Small intestine (tissue), 7 donors: ENCODE measurements at regions not wholly inside any gene's neighbourhood (a gene's known extent, or its start where the extent isn't known, plus 50 kb on each side); places are given as distances from the start of the nearest gene placed in this dataset.

ENCODE experiments used
- DNase-seq, 2 donors: peaks; one replicate each; pipeline versions ENCODE4 v3.0.0 to v3.0.0-alpha.2; 2013
- FAIRE-seq: peaks from 2 replicates; lab custom pipeline; 2012; peaks lifted over from hg19 to GRCh38; lab: Jason Lieb, UNC
- H3K27ac ChIP-seq, 3 donors: one replicate each; pipeline ENCODE4 v1.5.1; 2013; ENCODE audit warnings: low read length in 2 of 3, mild to moderate bottlenecking in 2 of 3, control low read depth in 1 of 3, inconsistent platforms in 1 of 3, low read depth in 1 of 3, moderate library complexity in 1 of 3
- H3K27me3 ChIP-seq, 3 donors: one replicate each; pipeline ENCODE4 v1.6.1; 2013; ENCODE audit warnings: low read length in 3 of 3, inconsistent platforms in 1 of 3; ENCODE audit not compliant: control insufficient read depth in 3 of 3, insufficient read depth in 3 of 3
- H3K36me3 ChIP-seq, 3 donors: one replicate each; pipeline ENCODE4 v1.6.1; 2013; ENCODE audit warnings: low read length in 3 of 3, inconsistent platforms in 1 of 3, low read depth in 1 of 3, mild to moderate bottlenecking in 1 of 3, moderate library complexity in 1 of 3; ENCODE audit not compliant: control insufficient read depth in 3 of 3, insufficient read depth in 2 of 3
- H3K4me1 ChIP-seq, 3 donors: one replicate each; pipeline ENCODE4 v1.6.1; 2013; ENCODE audit warnings: low read length in 2 of 3, inconsistent platforms in 1 of 3, low read depth in 1 of 3, mild to moderate bottlenecking in 1 of 3, moderate library complexity in 1 of 3; ENCODE audit not compliant: control insufficient read depth in 3 of 3, insufficient read depth in 2 of 3
- H3K4me3 ChIP-seq, 3 donors: one replicate each; pipeline ENCODE4 v1.5.1; 2013; ENCODE audit warnings: low read length in 3 of 3, control low read depth in 1 of 3, inconsistent platforms in 1 of 3, low read depth in 1 of 3, mild to moderate bottlenecking in 1 of 3, moderate library complexity in 1 of 3
- H3K9me3 ChIP-seq, 2 donors: one replicate each; pipeline ENCODE4 v1.6.1; 2013; ENCODE audit warnings: low read depth in 1 of 2, low read length in 1 of 2; ENCODE audit not compliant: control insufficient read depth in 2 of 2, insufficient read depth in 1 of 2
- WGBS, 3 donors: extraction: QIAGEN DNeasy Blood & Tissue Kit; methylation state at CpG; one replicate each; pipeline ENCODE4 v1.1.7; 2013; 5-methylcytosine and 5-hydroxymethylcytosine counted together
- donor health status: healthy with polysubstance abuse.
- donor health status: control.
- donor health status: control.
- donor health status: Bipolar disorder and iron deficiency.
- donor health status: healthy.

GRCh38 chr3:72630327-72630968, 217.8 kb downstream of the SHQ1 start:
- FAIRE-seq (no peak), DNase-seq (no peak)
- Histone ChIP-seq H3K27me3 (no peaks in the 10 kb centered on the region), H3K4me3 (no peak overlapping the region), H3K36me3 (no peaks in the 10 kb centered on the region), H3K4me1 (peaks cover 0 to 18% (median 2%) of the 10 kb centered on the region in 3 donors), H3K27ac (no peak overlapping the region), H3K9me3 (peaks cover 0 to 12% of the 10 kb centered on the region in 2 donors)
- 72 to 98% (median 84%) methylated on average over 8 of the region's 8 CpGs for WGBS, 3 donors

- Histone ChIP-seq H3K4me3 (no peak overlapping the region), H3K27me3 (no peaks in the 10 kb centered on the region), H3K36me3 (no peaks in the 10 kb centered on the region), H3K9me3 (peaks cover 0 to 12% of the 10 kb centered on the region in 2 donors), H3K27ac (peak overlapping the region in 1 of 3 donors; percentile 40), H3K4me1 (peaks cover 0 to 18% (median 2%) of the 10 kb centered on the region in 3 donors)
- DNase-seq (peak; percentile 65 to 90), FAIRE-seq (no peak)
- WGBS, 3 donors: 28 to 53% (median 42%) methylated on average over 3 of the region's 3 CpGs
Measured at GRCh38 chr3:72629191-72629631, 219.0 kb downstream of the SHQ1 start.

- Histone ChIP-seq H3K4me3 (no peak overlapping the region), H3K36me3 (no peaks in the 10 kb centered on the region), H3K4me1 (peaks cover 0 to 18% (median 2%) of the 10 kb centered on the region in 3 donors), H3K9me3 (peaks cover 0 to 12% of the 10 kb centered on the region in 2 donors), H3K27me3 (no peaks in the 10 kb centered on the region), H3K27ac (no peak overlapping the region)
- FAIRE-seq (no peak), DNase-seq (peak in 1 of 2 donors; percentile 20)
- WGBS, 3 donors: 52 to 77% (median 62%) methylated on average over 6 of the region's 6 CpGs
Measured at GRCh38 chr3:72628065-72628464, 220.2 kb downstream of the SHQ1 start.

DNA sequence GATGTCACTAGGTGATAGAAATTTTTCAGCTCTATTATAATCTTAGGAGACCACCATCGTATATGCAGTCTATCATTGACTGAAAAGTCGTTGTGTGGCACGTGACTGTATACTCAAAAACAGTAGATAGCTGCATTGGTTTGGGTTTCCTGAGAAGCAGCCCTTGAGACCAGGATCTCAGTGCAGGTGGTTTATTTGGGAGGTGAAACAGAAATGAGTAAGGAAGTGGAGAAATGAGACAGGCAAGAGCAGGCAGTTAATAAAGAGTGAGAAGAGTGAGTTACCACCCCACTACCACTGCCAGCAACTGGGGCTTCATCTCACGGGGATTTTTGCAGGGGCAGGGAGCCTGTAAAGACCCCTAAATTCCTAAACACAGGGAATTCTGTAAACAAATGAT, 221.0 kb downstream of the SHQ1 start:
- WGBS, 3 donors: 80 to 91% (median 84%) methylated on average over 4 of the region's 4 CpGs
- H3K36me3 ChIP-seq: no peaks in the 10 kb centered on the region
- FAIRE-seq (no peak), DNase-seq (no peak)
- no peak overlapping the region for H3K27ac ChIP-seq
- no peak overlapping the region for H3K4me3 ChIP-seq
- H3K27me3 ChIP-seq: no peaks in the 10 kb centered on the region
- peaks cover 0 to 7% of the 10 kb centered on the region in 2 donors for H3K9me3 ChIP-seq
- H3K4me1 ChIP-seq: peaks cover 0 to 18% (median 2%) of the 10 kb centered on the region in 3 donors

DNA sequence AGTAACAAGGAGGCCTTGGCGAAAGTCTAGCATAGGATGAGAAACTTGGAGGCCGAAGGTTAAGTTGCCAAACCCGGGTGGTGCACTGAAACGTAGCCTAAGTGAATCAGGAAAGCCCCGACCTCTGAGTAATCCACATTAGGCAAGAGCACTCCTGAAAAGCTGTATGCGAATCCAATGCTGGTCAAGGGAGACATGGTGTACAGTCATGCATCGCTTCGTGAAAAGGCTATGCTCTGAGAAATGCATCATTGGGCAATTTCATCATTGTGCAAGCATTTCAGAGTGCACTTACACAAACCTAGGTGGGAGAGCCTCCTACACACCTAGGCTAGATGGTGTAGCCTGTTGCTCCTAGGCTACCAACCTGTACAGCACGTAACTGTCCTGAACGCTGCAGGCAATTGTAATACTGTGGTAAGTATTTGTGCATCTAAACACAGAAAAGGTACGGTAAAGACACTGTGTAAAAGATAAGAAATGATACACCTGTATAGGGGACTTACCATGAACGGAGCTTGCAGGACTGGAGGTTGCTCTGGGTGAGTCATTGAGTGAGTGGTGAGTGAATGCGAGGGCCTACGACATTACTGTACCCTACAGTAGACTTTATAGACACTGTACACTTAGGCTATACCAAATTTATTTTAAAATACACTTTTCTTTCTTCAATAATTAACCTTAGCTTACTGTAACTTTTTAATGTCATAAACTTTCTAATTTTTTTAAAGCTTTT, 222.5 kb downstream of the SHQ1 start:
- no peak overlapping the region for H3K27ac ChIP-seq

GRCh38 chr3:72624656-72625055, 223.6 kb downstream of the SHQ1 start:
- DNase-seq: no peak
- no peak overlapping the region for H3K4me3 ChIP-seq
- no peaks in the 10 kb centered on the region for H3K27me3 ChIP-seq
- peaks cover 0 to 16% (median 2%) of the 10 kb centered on the region in 3 donors for H3K4me1 ChIP-seq
- WGBS, 3 donors: 78 to 92% (median 91%) methylated on average over 2 of the region's 2 CpGs
- H3K27ac ChIP-seq: no peak overlapping the region
- FAIRE-seq: no peak
- no peaks in the 10 kb centered on the region for H3K36me3 ChIP-seq
- H3K9me3 ChIP-seq: no peaks in the 10 kb centered on the region

More for the DNA sequence above, 222.5 kb downstream of the SHQ1 start:
- Histone ChIP-seq H3K36me3 (no peaks in the 10 kb centered on the region), H3K4me1 (peaks cover 0 to 18% (median 2%) of the 10 kb centered on the region in 3 donors), H3K9me3 (no peaks in the 10 kb centered on the region), H3K4me3 (no peak overlapping the region), H3K27me3 (no peaks in the 10 kb centered on the region)
- peak in 1 of 2 donors; percentile 31 for DNase-seq
- FAIRE-seq: no peak
- WGBS, 3 donors: 78 to 85% (median 80%) methylated on average over 14 of the region's 14 CpGs

GRCh38 chr3:72618739-72619138, 229.5 kb downstream of the SHQ1 start:
- Histone ChIP-seq H3K4me1 (peaks cover 0 to 32% (median 10%) of the 10 kb centered on the region in 3 donors), H3K4me3 (no peak overlapping the region), H3K9me3 (peaks cover 0 to 5% of the 10 kb centered on the region in 2 donors), H3K27me3 (no peaks in the 10 kb centered on the region), H3K27ac (no peak overlapping the region), H3K36me3 (no peaks in the 10 kb centered on the region)
- FAIRE-seq (no peak), DNase-seq (no peak)
- 86 to 89% (median 87%) methylated on average over 6 of the region's 6 CpGs for WGBS, 3 donors

GRCh38 chr3:72617424-72618024, 230.7 kb downstream of the SHQ1 start:
- H3K9me3 ChIP-seq: peaks cover 0 to 5% of the 10 kb centered on the region in 2 donors
- H3K27ac ChIP-seq: peak overlapping the region in 1 of 3 donors; percentile 4
- H3K27me3 ChIP-seq: no peaks in the 10 kb centered on the region
- no peak for FAIRE-seq
- H3K36me3 ChIP-seq: no peaks in the 10 kb centered on the region
- 58 to 65% (median 59%) methylated on average over 5 of the region's 5 CpGs for WGBS, 3 donors
- DNase-seq: peak; percentile 65 to 69
- H3K4me1 ChIP-seq: peaks cover 0 to 32% (median 10%) of the 10 kb centered on the region in 3 donors
- H3K4me3 ChIP-seq: no peak overlapping the region
